Fibroblast of lung (primary cell): ENCODE measurements at regions not wholly inside any gene's neighbourhood (a gene's known extent, or its start where the extent isn't known, plus 50 kb on each side); places are given as distances from the start of the nearest gene placed in this dataset.
A peak's percentile ranks its signal among the peaks of the same experiment; 100 is the strongest.

Experiments
- DNase-seq, 2 donors: peaks; one replicate each; pipeline versions ENCODE4 v3.0.0 to v3.0.0-alpha.2; 2010; ENCODE audit warnings: low read depth in 2 of 2
- H2AFZ ChIP-seq: 2 replicates; pipeline ENCODE4 v1.5.1; 2012; ENCODE audit warnings: low read length, control low read depth, inconsistent platforms
- H3K27ac ChIP-seq: 2 replicates; pipeline ENCODE4 v1.5.1; 2011; ENCODE audit warnings: low read length, control low read depth; ENCODE audit not compliant: insufficient read depth
- H3K27me3 ChIP-seq: 2 replicates; pipeline ENCODE4 v1.5.1; 2011; ENCODE audit warnings: mild to moderate bottlenecking, low read length; ENCODE audit not compliant: control insufficient read depth, insufficient read depth
- H3K36me3 ChIP-seq: 2 replicates; pipeline ENCODE4 v1.5.1; 2011; ENCODE audit warnings: low read length; ENCODE audit not compliant: control insufficient read depth, insufficient read depth
- H3K4me1 ChIP-seq: 2 replicates; pipeline ENCODE4 v1.5.1; 2011; ENCODE audit warnings: low read length; ENCODE audit not compliant: control insufficient read depth, insufficient read depth; ENCODE audit errors: extremely low read depth
- H3K4me2 ChIP-seq: 2 replicates; pipeline ENCODE4 v1.5.1; 2011; ENCODE audit warnings: low read length, control low read depth; ENCODE audit not compliant: insufficient read depth; ENCODE audit errors: extremely low read depth
- H3K4me3 ChIP-seq, 4 experiments: fragments of 200-600 bp in 1 of 4; sonication (generic) in 1 of 4; replicated peaks in 1 of 4; 2 replicates each; pipeline ENCODE4 v1.5.1; 2011 to 2016; ENCODE audit warnings: low read length in 4 of 4, low read depth in 3 of 4, mild to moderate bottlenecking in 3 of 4, control low read depth in 2 of 4, inconsistent platforms in 1 of 4, mixed read lengths in 1 of 4; ENCODE audit not compliant: insufficient read depth in 1 of 4; ENCODE audit errors: control extremely low read depth in 1 of 4
- H3K79me2 ChIP-seq: 2 replicates; pipeline ENCODE4 v1.5.1; 2012; ENCODE audit warnings: mild to moderate bottlenecking, low read length, inconsistent platforms; ENCODE audit not compliant: control insufficient read depth, insufficient read depth
- H3K9ac ChIP-seq: 2 replicates; pipeline ENCODE4 v1.5.1; 2011; ENCODE audit warnings: mild to moderate bottlenecking, low read length, control low read depth; ENCODE audit not compliant: insufficient read depth
- H3K9me3 ChIP-seq: 2 replicates; pipeline ENCODE4 v1.5.1; 2012; ENCODE audit warnings: low read depth, low read length; ENCODE audit not compliant: control insufficient read depth, insufficient read depth
- H4K20me1 ChIP-seq: 2 replicates; pipeline ENCODE4 v1.5.1; 2011; ENCODE audit warnings: low read length; ENCODE audit not compliant: control insufficient read depth, insufficient read depth; ENCODE audit errors: extremely low read depth
- CTCF ChIP-seq, 2 donors: IDR thresholded peaks in 1 of 2; conservative IDR thresholded peaks in 1 of 2; 1 replicate in 1 of 2; 2 replicates in 1 of 2; pipeline ENCODE4 v1.5.1; 2011 to 2012; ENCODE audit warnings: low read length in 2 of 2, control low read depth in 1 of 2, inconsistent platforms in 1 of 2, low read depth in 1 of 2, mild to moderate bottlenecking in 1 of 2
- EZH2 ChIP-seq: IDR thresholded peaks from 2 replicates; pipeline ENCODE4 v1.5.1; 2012; ENCODE audit warnings: low read length, control low read depth, mild to moderate bottlenecking; ENCODE audit errors: missing control alignments

GRCh38 chr5:101535626-101536025 is 632.5 kb upstream of the ST8SIA4 start:
- no peak overlapping the region for H3K27ac ChIP-seq
- H3K4me3 ChIP-seq: no peak overlapping the region
- no peaks in the 10 kb centered on the region for H4K20me1 ChIP-seq
- DNase-seq: peak; percentile 2 to 33
- no peak overlapping the region for H3K4me2 ChIP-seq
- H3K9me3 ChIP-seq: no peaks in the 10 kb centered on the region
- no peak overlapping the region for H2AFZ ChIP-seq
- H3K4me1 ChIP-seq: no peaks in the 10 kb centered on the region
- H3K9ac ChIP-seq: no peak overlapping the region
- TF ChIP-seq CTCF (conservative IDR thresholded peaks at IDR 0.05 in 1 of 2, IDR thresholded peaks at IDR 0.05 in 1 of 2; ENCODE audit: low read depth in 1 of 2, low read length in 2 of 2) (no peak), EZH2 (no peak)
- no peaks in the 10 kb centered on the region for H3K27me3 ChIP-seq
- no peaks in the 10 kb centered on the region for H3K36me3 ChIP-seq
- H3K79me2 ChIP-seq: no peaks in the 10 kb centered on the region

- Histone ChIP-seq H3K4me3 (no peak overlapping the region), H3K27ac (no peak overlapping the region), H3K27me3 (no peaks in the 10 kb centered on the region), H3K4me2 (no peak overlapping the region), H2AFZ (no peak overlapping the region), H3K9ac (no peak overlapping the region), H4K20me1 (no peaks in the 10 kb centered on the region), H3K79me2 (no peaks in the 10 kb centered on the region), H3K4me1 (no peaks in the 10 kb centered on the region), H3K9me3 (no peaks in the 10 kb centered on the region), H3K36me3 (no peaks in the 10 kb centered on the region)
- no peak for TF ChIP-seq EZH2
- TF ChIP-seq CTCF (conservative IDR thresholded peaks at IDR 0.05 in 1 of 2, IDR thresholded peaks at IDR 0.05 in 1 of 2; ENCODE audit: low read depth in 1 of 2, low read length in 2 of 2): no peak
- DNase-seq: peak; percentile 6 to 36
Observed at GRCh38 chr5:101534491-101535110, 631.5 kb upstream of the ST8SIA4 start.

- no peak overlapping the region for H3K27ac ChIP-seq
- H3K4me1 ChIP-seq: no peaks in the 10 kb centered on the region
- peak in 1 of 2 donors; percentile 2 for DNase-seq
- H3K9me3 ChIP-seq: no peaks in the 10 kb centered on the region
- no peaks in the 10 kb centered on the region for H3K27me3 ChIP-seq
- no peaks in the 10 kb centered on the region for H3K79me2 ChIP-seq
- H4K20me1 ChIP-seq: no peaks in the 10 kb centered on the region
- no peak overlapping the region for H3K4me3 ChIP-seq
- H3K36me3 ChIP-seq: no peaks in the 10 kb centered on the region
- TF ChIP-seq CTCF (conservative IDR thresholded peaks at IDR 0.05 in 1 of 2, IDR thresholded peaks at IDR 0.05 in 1 of 2; ENCODE audit: low read depth in 1 of 2, low read length in 2 of 2): no peak
- no peak for TF ChIP-seq EZH2
- H3K9ac ChIP-seq: no peak overlapping the region
- H2AFZ ChIP-seq: no peak overlapping the region
- H3K4me2 ChIP-seq: no peak overlapping the region
Observed at GRCh38 chr5:101532430-101532829, 629.3 kb upstream of the ST8SIA4 start.
